Stimulated activated naive CD8-positive, alpha-beta T cell treated with anti-CD3 and anti-CD28 coated beads, Interleukin-15, amount 100 ng/mL, for 72 hours (primary cell): ENCODE measurements at regions not wholly inside any gene's neighbourhood (a gene's known extent, or its start where the extent isn't known, plus 50 kb on each side); places are given as distances from the start of the nearest gene placed in this dataset.

Experiments
- ATAC-seq: fragments of 150-1000 bp; cut with Tn5 transposase; 2 replicates; pipeline ENCODE4 v1.10.0; 2021; ENCODE audit warnings: mild to moderate bottlenecking, moderate library complexity
- DNase-seq, 2 donors: peaks; one replicate each; pipeline ENCODE4 v3.0.0; 2021 to 2022
- H3K27ac Mint-ChIP-seq, 2 donors: one replicate each; pipeline ENCODE4 v1.8.0; 2022; ENCODE audit warnings: mild to moderate bottlenecking in 2 of 2, mixed read lengths in 2 of 2, moderate library complexity in 2 of 2
- H3K27me3 Mint-ChIP-seq: one replicate; pipeline ENCODE4 v1.8.0; 2022; ENCODE audit warnings: mixed read lengths
- H3K4me1 Mint-ChIP-seq: one replicate; pipeline ENCODE4 v1.8.0; 2022; ENCODE audit warnings: mild to moderate bottlenecking, mixed read lengths
- H3K4me3 Mint-ChIP-seq, 2 donors: one replicate each; pipeline ENCODE4 v1.8.0; 2022; ENCODE audit warnings: mild to moderate bottlenecking in 2 of 2, mixed read lengths in 2 of 2, moderate library complexity in 1 of 2
- H3K9me3 Mint-ChIP-seq, 2 donors: one replicate each; pipeline ENCODE4 v1.8.0; 2022; ENCODE audit warnings: mixed read lengths in 2 of 2

GRCh38 chr13:111858571-111858970, 208.4 kb upstream of the SOX1 start:
- Mint-ChIP-seq H3K4me1 (no peaks in the 10 kb centered on the region), H3K4me3 (no peak overlapping the region), H3K27me3 (peaks cover 8% of the 10 kb centered on the region), H3K27ac (no peak overlapping the region), H3K9me3 (peaks cover 4 to 7% of the 10 kb centered on the region in 2 donors)
- DNase-seq (no peak), ATAC-seq (no peak)

- H3K27me3 Mint-ChIP-seq, result peaks cover 8% of the 10 kb centered on the region
- no peak for ATAC-seq
- peaks cover 4 to 7% of the 10 kb centered on the region in 2 donors for H3K9me3 Mint-ChIP-seq
- H3K4me3 Mint-ChIP-seq, result no peak overlapping the region
- H3K4me1 Mint-ChIP-seq, result no peaks in the 10 kb centered on the region
- DNase-seq, result no peak
- H3K27ac Mint-ChIP-seq, result no peak overlapping the region
Measured at GRCh38 chr13:111859354-111860230, 207.4 kb upstream of the SOX1 start.

DNA sequence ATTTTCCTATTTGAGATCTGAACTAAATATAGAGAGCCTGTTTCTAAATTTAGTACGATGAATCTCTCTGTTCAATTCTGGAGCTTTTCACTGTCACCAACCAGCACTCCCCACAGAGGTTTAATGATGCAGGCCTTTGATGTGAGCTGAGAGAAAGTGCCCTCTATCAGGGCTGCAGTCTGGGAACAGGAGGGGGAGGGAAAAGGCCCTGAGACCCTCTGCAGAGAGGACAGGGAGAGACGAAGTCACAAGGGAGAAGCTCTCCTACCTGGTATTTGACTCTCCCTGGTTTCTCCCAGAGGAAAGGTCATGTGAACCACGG, 206.8 kb upstream of the SOX1 start:
- ATAC-seq (no peak), DNase-seq (no peak)
- Mint-ChIP-seq H3K27me3 (peaks cover 8% of the 10 kb centered on the region), H3K4me3 (no peak overlapping the region), H3K4me1 (no peaks in the 10 kb centered on the region), H3K27ac (no peak overlapping the region), H3K9me3 (peaks cover 4 to 7% of the 10 kb centered on the region in 2 donors)

DNA sequence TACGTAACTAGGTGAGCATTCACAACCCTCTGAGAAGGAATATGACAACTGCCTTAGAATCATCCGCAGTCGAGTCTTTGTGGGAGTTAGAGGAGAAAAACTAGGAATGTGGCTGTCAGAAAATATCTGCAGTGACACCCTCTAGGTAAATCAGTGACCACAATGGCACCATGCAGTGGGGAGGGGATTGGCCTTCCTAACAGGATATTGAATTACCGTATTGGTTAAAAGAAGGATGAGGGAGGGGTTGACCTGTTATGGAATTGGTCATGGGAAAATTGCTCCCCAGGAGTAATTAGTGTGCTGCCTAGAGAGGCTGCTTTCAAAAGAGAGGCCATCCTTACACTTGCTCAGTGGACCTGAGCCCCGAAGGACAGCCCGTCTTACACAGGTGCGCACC, 205.6 kb upstream of the SOX1 start:
- DNase-seq (no peak), ATAC-seq (no peak)
- no peaks in the 10 kb centered on the region for H3K4me1 Mint-ChIP-seq
- H3K27ac Mint-ChIP-seq, result no peak overlapping the region
- H3K9me3 Mint-ChIP-seq, result peaks cover 0 to 4% of the 10 kb centered on the region in 2 donors
- no peak overlapping the region for H3K4me3 Mint-ChIP-seq
- no peaks in the 10 kb centered on the region for H3K27me3 Mint-ChIP-seq

GRCh38 chr13:111861766-111862366, 205.1 kb upstream of the SOX1 start:
- Mint-ChIP-seq H3K4me1 (no peaks in the 10 kb centered on the region), H3K9me3 (peaks cover 0 to 4% of the 10 kb centered on the region in 2 donors), H3K4me3 (no peak overlapping the region), H3K27me3 (no peaks in the 10 kb centered on the region), H3K27ac (no peak overlapping the region)
- DNase-seq (no peak), ATAC-seq (no peak)

- Mint-ChIP-seq H3K27ac (peak overlapping the region in 1 of 2 donors; percentile 51), H3K4me1 (no peaks in the 10 kb centered on the region), H3K9me3 (peaks cover 10 to 14% of the 10 kb centered on the region in 2 donors), H3K4me3 (no peak overlapping the region), H3K27me3 (no peaks in the 10 kb centered on the region)
- DNase-seq, result no peak
- no peak for ATAC-seq
Measured at GRCh38 chr13:111862836-111863815, 203.8 kb upstream of the SOX1 start.

DNA sequence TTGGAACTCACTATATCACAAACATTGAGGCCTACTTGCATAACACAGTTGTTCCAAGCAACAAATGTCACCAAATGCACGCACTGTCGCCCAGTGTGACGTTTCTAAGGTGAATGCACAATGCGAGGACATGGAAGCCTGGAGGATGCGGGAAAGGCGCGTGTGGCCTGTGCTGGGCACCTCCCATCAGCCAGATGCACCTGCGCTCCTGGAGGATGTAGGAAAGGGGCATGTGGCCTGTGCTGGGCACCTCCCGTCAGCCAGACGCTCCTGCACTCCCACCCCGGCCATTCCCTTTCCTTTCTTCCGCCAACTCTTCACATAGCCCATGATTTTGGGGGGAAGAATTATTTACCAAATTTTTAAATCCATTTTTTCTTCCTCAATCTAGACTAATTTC, 202.4 kb upstream of the SOX1 start:
- no peaks in the 10 kb centered on the region for H3K27me3 Mint-ChIP-seq
- DNase-seq (no peak), ATAC-seq (no peak)
- peaks cover 19 to 24% of the 10 kb centered on the region in 2 donors for H3K9me3 Mint-ChIP-seq
- H3K4me1 Mint-ChIP-seq, result no peaks in the 10 kb centered on the region
- no peak overlapping the region for H3K4me3 Mint-ChIP-seq
- H3K27ac Mint-ChIP-seq, result no peak overlapping the region

DNA sequence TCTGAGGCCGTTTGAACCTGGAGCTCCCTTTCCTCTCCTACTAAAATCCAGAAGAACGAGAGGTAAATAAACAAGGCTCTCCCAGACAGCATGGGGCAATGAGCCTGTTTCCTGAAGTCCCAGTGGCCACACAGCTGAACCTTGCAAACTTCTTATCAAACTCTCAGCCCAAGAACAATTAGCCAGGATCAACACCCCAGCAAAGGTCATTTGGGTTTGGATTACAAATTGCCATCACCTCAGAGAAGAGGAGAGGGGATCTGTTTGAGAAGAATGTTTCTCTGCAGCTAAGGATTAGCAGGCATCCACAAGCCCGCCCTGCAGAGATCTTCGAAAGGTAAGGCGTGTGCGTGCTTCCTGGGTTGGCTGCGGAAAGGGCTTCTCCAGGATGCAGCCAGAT, 201.9 kb upstream of the SOX1 start:
- no peak for ATAC-seq
- no peak for DNase-seq
- no peaks in the 10 kb centered on the region for H3K27me3 Mint-ChIP-seq
- H3K9me3 Mint-ChIP-seq, result peaks cover 19 to 24% of the 10 kb centered on the region in 2 donors
- no peak overlapping the region for H3K4me3 Mint-ChIP-seq
- no peak overlapping the region for H3K27ac Mint-ChIP-seq
- H3K4me1 Mint-ChIP-seq, result no peaks in the 10 kb centered on the region

GRCh38 chr13:111865826-111866225, 201.1 kb upstream of the SOX1 start:
- H3K4me3 Mint-ChIP-seq, result no peak overlapping the region
- H3K27ac Mint-ChIP-seq, result no peak overlapping the region
- peaks cover 16 to 24% of the 10 kb centered on the region in 2 donors for H3K9me3 Mint-ChIP-seq
- H3K27me3 Mint-ChIP-seq, result peaks cover 3% of the 10 kb centered on the region
- no peaks in the 10 kb centered on the region for H3K4me1 Mint-ChIP-seq
- no peak for DNase-seq
- no peak for ATAC-seq

GRCh38 chr13:111866731-111867245, 200.2 kb upstream of the SOX1 start:
- Mint-ChIP-seq H3K27ac (no peak overlapping the region), H3K27me3 (peaks cover 12% of the 10 kb centered on the region), H3K9me3 (peaks cover 16 to 24% of the 10 kb centered on the region in 2 donors), H3K4me3 (no peak overlapping the region), H3K4me1 (no peaks in the 10 kb centered on the region)
- DNase-seq, result no peak
- ATAC-seq, result no peak

GRCh38 chr13:111867657-111868056, 199.3 kb upstream of the SOX1 start:
- no peaks in the 10 kb centered on the region for H3K4me1 Mint-ChIP-seq
- DNase-seq (no peak), ATAC-seq (no peak)
- peaks cover 13% of the 10 kb centered on the region for H3K27me3 Mint-ChIP-seq
- peaks cover 16 to 24% of the 10 kb centered on the region in 2 donors for H3K9me3 Mint-ChIP-seq
- no peak overlapping the region for H3K4me3 Mint-ChIP-seq
- no peak overlapping the region for H3K27ac Mint-ChIP-seq

- H3K4me1 Mint-ChIP-seq, result no peaks in the 10 kb centered on the region
- H3K4me3 Mint-ChIP-seq, result no peak overlapping the region
- peak overlapping the region in 1 of 2 donors; percentile 94 for H3K27ac Mint-ChIP-seq
- no peak for DNase-seq
- H3K9me3 Mint-ChIP-seq, result peaks cover 16 to 29% of the 10 kb centered on the region in 2 donors
- no peak for ATAC-seq
- peaks cover 16% of the 10 kb centered on the region for H3K27me3 Mint-ChIP-seq
Measured at GRCh38 chr13:111868716-111869115, 198.2 kb upstream of the SOX1 start.

- H3K9me3 Mint-ChIP-seq, result peaks cover 11 to 37% of the 10 kb centered on the region in 2 donors
- peaks cover 34% of the 10 kb centered on the region for H3K27me3 Mint-ChIP-seq
- no peak overlapping the region for H3K27ac Mint-ChIP-seq
- H3K4me3 Mint-ChIP-seq, result no peak overlapping the region
- DNase-seq (no peak), ATAC-seq (no peak)
- no peaks in the 10 kb centered on the region for H3K4me1 Mint-ChIP-seq
Measured at GRCh38 chr13:111872475-111873150, 194.3 kb upstream of the SOX1 start.

GRCh38 chr13:111873676-111874178, 193.2 kb upstream of the SOX1 start:
- Mint-ChIP-seq H3K9me3 (peaks cover 0 to 27% of the 10 kb centered on the region in 2 donors), H3K4me3 (no peak overlapping the region), H3K27me3 (peaks cover 34% of the 10 kb centered on the region), H3K27ac (no peak overlapping the region), H3K4me1 (no peaks in the 10 kb centered on the region)
- ATAC-seq, result no peak
- no peak for DNase-seq

GRCh38 chr13:111874981-111875380, 192.0 kb upstream of the SOX1 start:
- H3K4me1 Mint-ChIP-seq, result no peaks in the 10 kb centered on the region
- no peak overlapping the region for H3K4me3 Mint-ChIP-seq
- H3K27me3 Mint-ChIP-seq, result peaks cover 34% of the 10 kb centered on the region
- H3K9me3 Mint-ChIP-seq, result peaks cover 0 to 19% of the 10 kb centered on the region in 2 donors
- DNase-seq (no peak), ATAC-seq (no peak)
- H3K27ac Mint-ChIP-seq, result no peak overlapping the region
